ENCODE measurements at regions not wholly inside any gene's neighbourhood (a gene's known extent, or its start where the extent isn't known, plus 50 kb on each side); places are given as distances from the start of the nearest gene placed in this dataset.

GRCh38 chr17:36816214-36816906 is 120.9 kb upstream of the LHX1 start:
- no peak for DNase-seq (ENCODE audit: low read depth)

- no peak for DNase-seq (ENCODE audit: low read depth)
Observed at GRCh38 chr17:36816907-36817288, 120.4 kb upstream of the LHX1 start.

- DNase-seq (ENCODE audit: low read depth), result no peak
Observed at GRCh38 chr17:36817483-36818048, 119.7 kb upstream of the LHX1 start.

- DNase-seq (ENCODE audit: low read depth), result no peak
Observed at GRCh38 chr17:36818134-36818825, 119.0 kb upstream of the LHX1 start.

GRCh38 chr17:36823850-36824677 is 113.2 kb upstream of the LHX1 start:
- no peak for DNase-seq (ENCODE audit: low read depth)

- DNase-seq (ENCODE audit: low read depth), result no peak
Observed at GRCh38 chr17:36824678-36825101, 112.6 kb upstream of the LHX1 start.

GRCh38 chr17:36825113-36825512 is 112.2 kb upstream of the LHX1 start:
- DNase-seq (ENCODE audit: low read depth), result no peak

GRCh38 chr17:36825521-36825920 is 111.8 kb upstream of the LHX1 start:
- DNase-seq (ENCODE audit: low read depth), result no peak

- no peak for DNase-seq (ENCODE audit: low read depth)
Observed at GRCh38 chr17:36825951-36826350, 111.3 kb upstream of the LHX1 start.

GRCh38 chr17:36827081-36827480 is 110.2 kb upstream of the LHX1 start:
- DNase-seq (ENCODE audit: low read depth), result no peak

GRCh38 chr17:36829676-36830075 is 107.6 kb upstream of the LHX1 start:
- no peak for DNase-seq (ENCODE audit: low read depth)

GRCh38 chr17:36833279-36833678 is 104.0 kb upstream of the LHX1 start:
- no peak for DNase-seq (ENCODE audit: low read depth)

GRCh38 chr17:36835036-36835435 is 102.2 kb upstream of the LHX1 start:
- DNase-seq (ENCODE audit: low read depth), result no peak

GRCh38 chr17:36837195-36837938 is 99.9 kb upstream of the LHX1 start:
- DNase-seq (ENCODE audit: low read depth), result no peak

GRCh38 chr17:36837939-36838272 is 99.4 kb upstream of the LHX1 start:
- DNase-seq (ENCODE audit: low read depth), result no peak

- no peak for DNase-seq (ENCODE audit: low read depth)
Observed at GRCh38 chr17:36839256-36839655, 98.0 kb upstream of the LHX1 start.

- DNase-seq (ENCODE audit: low read depth), result no peak
Observed at GRCh38 chr17:36840796-36841195, 96.5 kb upstream of the LHX1 start.

GRCh38 chr17:36842231-36842819 is 95.0 kb upstream of the LHX1 start:
- no peak for DNase-seq (ENCODE audit: low read depth)

- no peak for DNase-seq (ENCODE audit: low read depth)
Observed at GRCh38 chr17:36842963-36843558, 94.2 kb upstream of the LHX1 start.

- DNase-seq (ENCODE audit: low read depth), result no peak
Observed at GRCh38 chr17:36844013-36844412, 93.3 kb upstream of the LHX1 start.

GRCh38 chr17:36844601-36845000 is 92.7 kb upstream of the LHX1 start:
- no peak for DNase-seq (ENCODE audit: low read depth)
